PC-3 (cell line): ENCODE measurements at regions not wholly inside any gene's neighbourhood (a gene's known extent, or its start where the extent isn't known, plus 50 kb on each side); places are given as distances from the start of the nearest gene placed in this dataset.

ENCODE experiments used
- ATAC-seq: fragments of 200-7000 bp; cut with Tn5 transposase; 2 replicates; pipeline ENCODE4 v1.9.1; 2020; ENCODE audit warnings: mild to moderate bottlenecking, moderate library complexity
- BruUV-seq: library from RNA; stranded (reverse); fragments of 400-500 nt; replicated peaks from 2 replicates; lab custom pipeline; 2021; lab: Mats Ljungman, UMichigan
- CTCF ChIA-PET: fragments of 300-600 bp; sonication (Branson Sonifier 250); formaldehyde crosslinking; loops from one replicate; lab custom pipeline; 2022; ENCODE audit warnings: antibody characterized with exemption; lab: Charles Lee
- POLR2A ChIA-PET: fragments of 300-600 bp; sonication (Branson Sonifier 250); formaldehyde crosslinking; loops from one replicate; lab custom pipeline; 2022; ENCODE audit warnings: antibody characterized with exemption; ENCODE audit not compliant: unreplicated experiment; lab: Charles Lee
- DNase-seq: peaks from one replicate; pipeline ENCODE4 v3.0.0-alpha.2; 2015
- H2AFZ ChIP-seq: fragments of 300-600 bp; sonication (generic); 2 replicates; pipeline ENCODE4 v1.6.0; 2016; ENCODE audit warnings: antibody characterized with exemption, low read length
- H3F3A ChIP-seq: fragments of 300-600 bp; sonication (generic); one replicate; pipeline ENCODE4 v1.6.0; 2017; ENCODE audit warnings: antibody characterized with exemption, low read length, control low read depth, mild to moderate bottlenecking; ENCODE audit not compliant: unreplicated experiment
- H3K27ac ChIP-seq: fragments of 300-600 bp; sonication (generic); 2 replicates; pipeline ENCODE4 v1.5.1; 2016; ENCODE audit warnings: mild to moderate bottlenecking, low read length
- H3K27me3 ChIP-seq: fragments of 300-600 bp; sonication (generic); 2 replicates; pipeline ENCODE4 v1.6.1; 2016; ENCODE audit warnings: low read length, mixed read lengths
- H3K36me3 ChIP-seq: fragments of 300-600 bp; sonication (generic); 2 replicates; pipeline ENCODE4 v1.6.1; 2016; ENCODE audit warnings: low read depth, mixed run types, low read length, mixed read lengths
- H3K4me1 ChIP-seq: fragments of 300-600 bp; sonication (generic); 2 replicates; pipeline ENCODE4 v1.5.1; 2016; ENCODE audit warnings: low read length; ENCODE audit not compliant: insufficient read depth
- H3K4me2 ChIP-seq: fragments of 300-600 bp; sonication (generic); 2 replicates; pipeline ENCODE4 v1.6.0; 2016; ENCODE audit warnings: low read length
- H3K4me3 ChIP-seq: fragments of 300-600 bp; sonication (generic); 2 replicates; pipeline ENCODE4 v1.5.1; 2016; ENCODE audit warnings: mild to moderate bottlenecking, low read length, mixed read lengths
- H3K79me2 ChIP-seq: fragments of 300-600 bp; sonication (generic); 2 replicates; pipeline ENCODE4 v1.6.1; 2017; ENCODE audit warnings: low read length, mixed read lengths
- H3K9ac ChIP-seq: fragments of 300-600 bp; sonication (generic); 2 replicates; pipeline ENCODE4 v1.6.0; 2016; ENCODE audit warnings: mild to moderate bottlenecking, low read length
- H3K9me2 ChIP-seq: fragments of 300-600 bp; sonication (generic); replicated peaks from 2 replicates; pipeline ENCODE4 v1.6.1; 2016; ENCODE audit warnings: mixed run types, low read length, mixed read lengths
- H3K9me3 ChIP-seq: fragments of 300-600 bp; sonication (generic); 2 replicates; pipeline ENCODE4 v1.6.1; 2016; ENCODE audit warnings: low read length, mixed read lengths
- H4K20me1 ChIP-seq: fragments of 300-600 bp; sonication (generic); 2 replicates; pipeline ENCODE4 v1.6.1; 2016; ENCODE audit warnings: low read length, mixed read lengths
- EZH2 ChIP-seq: fragments of 300-600 bp; sonication (generic); IDR thresholded peaks from one replicate; pipeline ENCODE4 v1.6.1; 2017; ENCODE audit warnings: antibody characterized with exemption, mild to moderate bottlenecking, low read length; ENCODE audit not compliant: unreplicated experiment
- EZH2phosphoT487 ChIP-seq: fragments of 300-600 bp; sonication (generic); IDR thresholded peaks from 2 replicates; pipeline ENCODE4 v1.6.1; 2018; ENCODE audit warnings: mild to moderate bottlenecking, antibody characterized with exemption, low read length, borderline replicate concordance
- intact Hi-C: fragments of 100-400 bp; cut with micrococcal nuclease; formaldehyde crosslinking; loops from 2 replicates; pipeline ENCODE4 v1.9.0; 2023
- TF ChIP-seq, protein P1 (sequence below): fragments of 300-600 bp; sonication (generic); conservative IDR thresholded peaks from 2 replicates; pipeline ENCODE4 v1.5.1; 2017; ENCODE audit warnings: antibody characterized with exemption, low read depth, mild to moderate bottlenecking, low read length

DNA sequence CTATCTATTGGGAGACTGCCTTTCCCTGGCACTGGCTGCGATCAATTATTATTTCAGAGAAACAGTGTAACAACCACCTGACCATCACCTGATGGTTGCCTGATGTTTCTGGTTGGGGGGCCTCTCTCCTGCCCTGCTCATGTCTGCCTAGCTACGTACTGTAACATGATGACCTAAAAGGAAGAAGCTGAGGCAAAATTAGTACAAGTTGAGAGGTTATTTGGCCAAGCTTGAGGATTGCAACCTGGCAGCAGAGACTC lies 58.3 kb downstream of the OLFML3 start:
- Histone ChIP-seq H3K79me2 (no peaks in the 10 kb centered on the region), H3F3A (no peaks in the 10 kb centered on the region), H3K27ac (no peak overlapping the region), H3K9ac (no peak overlapping the region), H3K27me3 (no peaks in the 10 kb centered on the region), H2AFZ (no peak overlapping the region), H3K36me3 (no peaks in the 10 kb centered on the region), H3K9me3 (no peaks in the 10 kb centered on the region), H4K20me1 (no peaks in the 10 kb centered on the region), H3K4me3 (no peak overlapping the region), H3K9me2 (no peaks in the 10 kb centered on the region), H3K4me2 (no peak overlapping the region), H3K4me1 (peaks cover 31% of the 10 kb centered on the region)
- TF ChIP-seq, protein P1, sequence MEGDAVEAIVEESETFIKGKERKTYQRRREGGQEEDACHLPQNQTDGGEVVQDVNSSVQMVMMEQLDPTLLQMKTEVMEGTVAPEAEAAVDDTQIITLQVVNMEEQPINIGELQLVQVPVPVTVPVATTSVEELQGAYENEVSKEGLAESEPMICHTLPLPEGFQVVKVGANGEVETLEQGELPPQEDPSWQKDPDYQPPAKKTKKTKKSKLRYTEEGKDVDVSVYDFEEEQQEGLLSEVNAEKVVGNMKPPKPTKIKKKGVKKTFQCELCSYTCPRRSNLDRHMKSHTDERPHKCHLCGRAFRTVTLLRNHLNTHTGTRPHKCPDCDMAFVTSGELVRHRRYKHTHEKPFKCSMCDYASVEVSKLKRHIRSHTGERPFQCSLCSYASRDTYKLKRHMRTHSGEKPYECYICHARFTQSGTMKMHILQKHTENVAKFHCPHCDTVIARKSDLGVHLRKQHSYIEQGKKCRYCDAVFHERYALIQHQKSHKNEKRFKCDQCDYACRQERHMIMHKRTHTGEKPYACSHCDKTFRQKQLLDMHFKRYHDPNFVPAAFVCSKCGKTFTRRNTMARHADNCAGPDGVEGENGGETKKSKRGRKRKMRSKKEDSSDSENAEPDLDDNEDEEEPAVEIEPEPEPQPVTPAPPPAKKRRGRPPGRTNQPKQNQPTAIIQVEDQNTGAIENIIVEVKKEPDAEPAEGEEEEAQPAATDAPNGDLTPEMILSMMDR: no peak
- TF ChIP-seq EZH2 (no peak), EZH2phosphoT487 (no peak)
- ChIA-PET CTCF (no interaction called here), POLR2A (no interaction called here)
- no peak for ATAC-seq
- no TSS peak for BruUV-seq
- intact Hi-C loops: no loop called here
- no peak for DNase-seq

DNA sequence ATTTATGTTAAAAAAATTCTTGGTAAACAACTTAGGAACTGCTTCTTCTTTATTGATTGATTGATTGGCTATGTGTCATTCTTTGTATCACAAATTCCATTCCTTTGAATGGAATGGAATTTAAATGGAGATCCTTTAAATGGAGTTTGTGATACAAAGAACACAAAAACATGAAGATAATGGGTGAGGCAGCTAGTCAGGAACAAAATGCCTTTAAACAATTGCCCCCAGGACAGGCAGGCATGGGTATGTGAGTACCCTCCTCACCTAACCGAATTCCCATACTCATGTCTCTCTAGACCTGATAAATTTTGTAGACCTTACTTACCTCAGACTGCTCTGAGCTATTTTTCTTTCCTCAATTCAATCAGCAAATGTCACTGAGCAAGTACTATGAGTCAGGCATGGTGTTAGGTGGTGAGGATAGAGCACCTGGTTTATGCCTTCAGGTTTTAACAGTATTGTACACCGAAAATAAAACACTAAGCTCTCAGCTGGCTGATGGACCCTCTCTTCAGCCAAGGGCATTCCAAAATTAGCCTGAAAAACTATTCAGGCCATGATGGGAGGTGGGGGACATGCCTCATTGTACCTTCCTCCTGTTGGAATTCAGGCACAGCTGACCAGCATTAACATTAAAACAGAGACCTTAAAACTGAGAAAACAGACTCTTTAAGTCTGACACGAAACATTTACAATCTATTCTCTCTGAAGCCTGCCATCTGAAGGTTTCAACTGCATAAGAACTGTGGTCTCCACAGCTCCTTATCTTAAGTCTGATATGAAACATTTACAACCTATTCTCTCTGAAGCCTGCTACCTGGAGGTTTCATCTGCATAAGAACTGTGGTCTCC lies 58.9 kb downstream of the OLFML3 start:
- Histone ChIP-seq H2AFZ (no peak overlapping the region), H4K20me1 (no peaks in the 10 kb centered on the region), H3K4me1 (peaks cover 26% of the 10 kb centered on the region), H3K27ac (no peak overlapping the region), H3F3A (no peaks in the 10 kb centered on the region), H3K36me3 (no peaks in the 10 kb centered on the region), H3K9ac (no peak overlapping the region), H3K4me2 (no peak overlapping the region), H3K9me2 (no peaks in the 10 kb centered on the region), H3K4me3 (no peak overlapping the region), H3K79me2 (no peaks in the 10 kb centered on the region), H3K27me3 (no peaks in the 10 kb centered on the region), H3K9me3 (no peaks in the 10 kb centered on the region)
- ChIA-PET CTCF (interaction anchor here (0.6 kb wide), 1 partner anchor 20 kb away, joined by 3 read pairs; no protein-coding TSS in a partner anchor), POLR2A (no interaction called here)
- TF ChIP-seq, protein P1: no peak
- TF ChIP-seq EZH2phosphoT487 (no peak), EZH2 (no peak)
- ATAC-seq: no peak
- intact Hi-C loops: no loop called here
- peak; percentile 31 for DNase-seq
- BruUV-seq: no TSS peak
